SK-N-MC (cell line): ENCODE measurements at regions not wholly inside any gene's neighbourhood (a gene's known extent, or its start where the extent isn't known, plus 50 kb on each side); places are given as distances from the start of the nearest gene placed in this dataset.

Experiments
- EZH2 ChIP-seq: fragments of 200-600 bp; sonication (generic); IDR thresholded peaks from one replicate; pipeline ENCODE4 v1.6.1; 2017; ENCODE audit warnings: antibody characterized with exemption
- POLR2AphosphoS5 ChIP-seq: IDR thresholded peaks from 2 replicates; pipeline ENCODE4 v1.6.1; 2012; ENCODE audit warnings: mild to moderate bottlenecking, low read depth, low read length, borderline replicate concordance

DNA sequence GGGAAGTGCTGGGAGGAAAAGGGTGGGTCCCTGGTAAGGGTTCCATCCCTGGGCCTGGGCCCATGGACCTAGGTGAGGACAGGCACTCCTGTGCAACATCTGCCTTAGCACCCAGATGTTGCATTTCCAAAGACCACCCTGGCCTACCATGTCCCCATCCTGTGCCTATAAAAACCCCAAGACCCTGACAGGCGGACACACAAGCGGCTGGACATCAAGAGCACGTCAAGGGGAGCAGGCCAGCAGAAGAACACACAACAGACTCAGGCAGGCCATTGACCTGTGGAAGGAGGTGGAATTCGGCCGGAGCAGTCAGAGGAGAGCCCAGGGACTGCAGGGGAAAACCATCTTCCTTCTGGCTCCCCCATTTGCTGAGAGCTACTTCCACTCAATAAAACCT is 937.8 kb upstream of the MANEA start:
- no peak for TF ChIP-seq EZH2
- TF ChIP-seq POLR2AphosphoS5 = no peak
